Esophagus muscularis mucosa (tissue), 4 donors: ENCODE measurements at regions not wholly inside any gene's neighbourhood (a gene's known extent, or its start where the extent isn't known, plus 50 kb on each side); places are given as distances from the start of the nearest gene placed in this dataset.

Experiments used
- DNase-seq: peaks from one replicate; pipeline ENCODE4 v3.0.0-alpha.2; 2017; ENCODE audit errors: extremely low spot score
- H3K27ac ChIP-seq, 4 donors: fragments of 200-600 bp; sonication (generic); replicated peaks in 1 of 4; 1 replicate in 3 of 4; 2 replicates in 1 of 4; pipeline ENCODE4 v1.5.1; 2016 to 2019; ENCODE audit warnings: mild to moderate bottlenecking in 1 of 4
- H3K27me3 ChIP-seq, 4 donors: fragments of 200-600 bp; sonication (generic); one replicate each; pipeline versions ENCODE4 v1.5.1 to v1.6.0; 2016 to 2019
- H3K36me3 ChIP-seq, 4 donors: fragments of 200-600 bp; sonication (generic); one replicate each; pipeline ENCODE4 v1.5.1; 2016 to 2019
- H3K4me1 ChIP-seq, 4 donors: fragments of 200-600 bp; sonication (generic); one replicate each; pipeline ENCODE4 v1.5.1; 2016 to 2019
- H3K4me3 ChIP-seq, 4 donors: fragments of 200-600 bp; sonication (generic); 1 replicate in 2 of 4; 2 replicates in 2 of 4; pipeline ENCODE4 v1.5.1; 2016 to 2019; ENCODE audit warnings: mild to moderate bottlenecking in 4 of 4, moderate library complexity in 1 of 4
- H3K9me3 ChIP-seq, 4 donors: fragments of 200-600 bp; sonication (generic); 1 replicate in 3 of 4; 2 replicates in 1 of 4; pipeline ENCODE4 v1.5.1; 2016 to 2019
- CTCF ChIP-seq, 3 experiments: fragments of 200-600 bp in 2 of 3; fragments of 450-650 bp in 1 of 3; sonication (generic) in 2 of 3; IDR thresholded peaks; one replicate each; pipeline ENCODE4 v1.5.1; 2017 to 2019; ENCODE audit warnings: antibody characterized with exemption in 3 of 3, mild to moderate bottlenecking in 2 of 3, moderate library complexity in 1 of 3
- EP300 ChIP-seq: sonication (generic); formaldehyde crosslinking; IDR thresholded peaks from one replicate; pipeline ENCODE4 v1.6.1; 2017; ENCODE audit warnings: antibody characterized with exemption
- POLR2A ChIP-seq: fragments of 450-650 bp; IDR thresholded peaks from one replicate; pipeline ENCODE4 v1.6.1; 2017; ENCODE audit warnings: antibody characterized with exemption, moderate library complexity, mild to moderate bottlenecking, low read depth
- POLR2AphosphoS5 ChIP-seq, 2 donors: sonication (generic); formaldehyde crosslinking; IDR thresholded peaks; one replicate each; pipeline ENCODE4 v1.6.1; 2017; ENCODE audit warnings: antibody characterized with exemption in 2 of 2
- WGBS: methylation state at CpG from one replicate; pipeline ENCODE4 v1.1.5; 2018; 5-methylcytosine and 5-hydroxymethylcytosine counted together
- intact Hi-C: fragments of 100-400 bp; cut with DNase I; formaldehyde crosslinking; loops from one replicate; pipeline ENCODE4 v1.15.1; 2023

- TF ChIP-seq POLR2A (no peak), POLR2AphosphoS5 (IDR thresholded peaks at IDR 0.05) (no peak), EP300 (no peak), CTCF (IDR thresholded peaks at IDR 0.05) (no peak)
- Histone ChIP-seq H3K27me3 (no peaks in the 10 kb centered on the region), H3K4me3 (no peak overlapping the region), H3K27ac (no peak overlapping the region), H3K4me1 (no peaks in the 10 kb centered on the region), H3K36me3 (no peaks in the 10 kb centered on the region), H3K9me3 (peaks cover 0 to 10% (median 0%) of the 10 kb centered on the region in 4 donors)
- DNase-seq, result no peak
- WGBS, result 54% methylated on average over 3 of the region's 4 CpGs
- intact Hi-C loops, result no loop called here
Measured at GRCh38 chr5:3359642-3360041, 236.0 kb upstream of the IRX1 start.

GRCh38 chr5:3357291-3357690, 238.3 kb upstream of the IRX1 start:
- Histone ChIP-seq H3K4me1 (no peaks in the 10 kb centered on the region), H3K4me3 (no peak overlapping the region), H3K9me3 (peaks cover 0 to 10% (median 0%) of the 10 kb centered on the region in 4 donors), H3K27ac (no peak overlapping the region), H3K36me3 (no peaks in the 10 kb centered on the region), H3K27me3 (peaks cover 0 to 9% (median 0%) of the 10 kb centered on the region in 4 donors)
- WGBS, result 71% methylated on average over 5 of the region's 5 CpGs
- intact Hi-C loops, result no loop called here
- DNase-seq, result no peak
- no peak for TF ChIP-seq CTCF (IDR thresholded peaks at IDR 0.05)
- no peak for TF ChIP-seq POLR2A
- no peak for TF ChIP-seq POLR2AphosphoS5 (IDR thresholded peaks at IDR 0.05)
- no peak for TF ChIP-seq EP300

GRCh38 chr5:3356016-3356415, 239.6 kb upstream of the IRX1 start:
- H3K4me1 ChIP-seq, result no peaks in the 10 kb centered on the region
- no peak overlapping the region for H3K27ac ChIP-seq
- no peak overlapping the region for H3K4me3 ChIP-seq
- peaks cover 0 to 8% (median 0%) of the 10 kb centered on the region in 4 donors for H3K9me3 ChIP-seq
- H3K36me3 ChIP-seq, result no peaks in the 10 kb centered on the region
- TF ChIP-seq POLR2AphosphoS5 (IDR thresholded peaks at IDR 0.05) (no peak), CTCF (IDR thresholded peaks at IDR 0.05) (no peak), EP300 (no peak), POLR2A (no peak)
- DNase-seq, result no peak
- H3K27me3 ChIP-seq, result peaks cover 0 to 18% (median 0%) of the 10 kb centered on the region in 4 donors
- intact Hi-C loops, result no loop called here

- intact Hi-C loops, result no loop called here
- Histone ChIP-seq H3K4me1 (no peaks in the 10 kb centered on the region), H3K4me3 (no peak overlapping the region), H3K27me3 (peaks cover 0 to 18% (median 0%) of the 10 kb centered on the region in 4 donors), H3K36me3 (no peaks in the 10 kb centered on the region), H3K27ac (no peak overlapping the region), H3K9me3 (no peaks in the 10 kb centered on the region)
- no peak for DNase-seq
- no peak for TF ChIP-seq EP300
- no peak for TF ChIP-seq POLR2A
- no peak for TF ChIP-seq POLR2AphosphoS5 (IDR thresholded peaks at IDR 0.05)
- no peak for TF ChIP-seq CTCF (IDR thresholded peaks at IDR 0.05)
Measured at GRCh38 chr5:3355126-3355525, 240.5 kb upstream of the IRX1 start.

GRCh38 chr5:3354606-3355005, 241.0 kb upstream of the IRX1 start:
- Histone ChIP-seq H3K4me3 (no peak overlapping the region), H3K36me3 (no peaks in the 10 kb centered on the region), H3K27ac (no peak overlapping the region), H3K4me1 (no peaks in the 10 kb centered on the region), H3K27me3 (peaks cover 0 to 18% (median 0%) of the 10 kb centered on the region in 4 donors), H3K9me3 (no peaks in the 10 kb centered on the region)
- intact Hi-C loops, result no loop called here
- TF ChIP-seq POLR2AphosphoS5 (IDR thresholded peaks at IDR 0.05), result no peak
- TF ChIP-seq CTCF (IDR thresholded peaks at IDR 0.05), result no peak
- TF ChIP-seq EP300, result no peak
- no peak for TF ChIP-seq POLR2A
- DNase-seq, result no peak
- 69% methylated on average over 7 of the region's 7 CpGs for WGBS
